ENCODE measurements at regions not wholly inside any gene's neighbourhood (a gene's known extent, or its start where the extent isn't known, plus 50 kb on each side); places are given as distances from the start of the nearest gene placed in this dataset.
"Not testable (repeated sequence)": the region's sequence is repeated elsewhere in the genome, so short reads cannot be mapped to it uniquely, and the experiment has no call there.

DNA sequence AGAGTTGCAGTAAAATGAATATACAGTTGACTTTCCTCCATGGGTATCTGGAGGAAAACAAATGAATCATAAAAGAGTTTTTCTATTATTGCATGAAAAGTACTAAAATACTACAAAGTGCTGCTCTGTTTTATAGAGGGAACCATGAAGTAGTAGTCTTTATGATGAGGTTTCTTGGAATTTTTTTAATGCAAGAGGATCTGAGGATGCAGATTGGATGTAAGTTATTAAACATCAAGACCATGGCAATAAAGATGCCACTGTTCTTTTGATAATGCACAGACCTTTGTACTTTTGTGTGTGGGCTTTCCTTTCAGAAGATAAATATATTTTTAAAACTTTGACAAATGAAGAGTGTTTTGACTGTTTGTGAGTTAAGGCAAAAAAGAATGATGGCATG is 87.5 kb downstream of the DACT1 start:
- H3K27ac ChIP-seq: no peak overlapping the region
- DNase-seq (ENCODE audit: low read depth, low spot score): no peak

DNA sequence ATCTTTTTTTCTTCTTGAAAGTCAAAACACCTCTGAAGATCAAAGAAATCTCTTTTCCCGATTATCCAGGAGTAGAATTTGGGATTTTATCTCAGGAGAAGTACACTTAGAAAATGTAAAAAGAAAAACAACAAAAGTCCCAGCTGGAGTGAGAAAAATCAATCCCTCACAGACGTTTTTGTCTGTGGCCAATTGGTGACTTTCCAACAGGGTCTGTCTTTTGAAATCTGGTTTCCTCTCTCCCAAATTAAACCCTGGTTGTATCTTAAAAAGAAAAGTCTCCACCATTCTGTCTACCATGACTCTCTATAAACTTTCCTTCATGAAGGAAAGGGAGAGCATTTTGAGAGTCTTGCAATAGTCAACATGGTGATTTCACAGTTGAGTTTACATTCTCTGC is 88.1 kb downstream of the DACT1 start:
- no peak for DNase-seq (ENCODE audit: low read depth, low spot score)
- no peak overlapping the region for H3K27ac ChIP-seq

DNA sequence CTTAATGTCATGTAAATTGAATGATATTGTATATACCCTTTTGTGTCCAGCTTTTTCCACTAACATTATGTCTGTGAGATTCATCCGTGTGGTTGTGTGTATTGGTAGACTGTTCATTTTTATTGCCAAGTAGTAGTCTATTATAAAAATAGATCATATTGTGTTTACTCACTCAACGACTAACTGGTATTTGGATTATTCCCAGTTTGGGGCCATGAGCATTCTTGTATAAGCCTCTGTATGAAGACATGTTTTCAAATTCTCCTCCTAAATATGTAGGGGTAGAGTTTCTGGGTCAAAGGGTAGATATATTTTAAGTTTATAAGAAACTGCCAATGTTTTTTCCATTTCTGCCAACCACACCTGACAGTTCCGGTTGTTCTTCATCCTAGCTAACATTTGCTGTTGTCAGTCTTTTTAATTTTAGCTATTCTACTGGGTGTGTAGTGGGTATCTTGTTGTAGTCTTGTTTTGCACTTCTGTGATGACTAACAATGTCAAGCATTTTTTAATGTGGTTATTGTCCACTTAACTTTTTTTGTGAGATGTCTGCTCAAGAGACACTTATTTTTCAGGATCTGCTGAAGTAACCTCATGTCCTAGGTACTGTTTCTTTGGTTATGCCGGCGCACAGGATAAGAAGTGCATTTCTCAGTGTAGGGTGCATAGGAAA is 93.2 kb downstream of the DACT1 start:
- H3K27ac ChIP-seq: peak overlapping the region; percentile 67
- DNase-seq (ENCODE audit: low read depth, low spot score): peak; percentile 20

DNA sequence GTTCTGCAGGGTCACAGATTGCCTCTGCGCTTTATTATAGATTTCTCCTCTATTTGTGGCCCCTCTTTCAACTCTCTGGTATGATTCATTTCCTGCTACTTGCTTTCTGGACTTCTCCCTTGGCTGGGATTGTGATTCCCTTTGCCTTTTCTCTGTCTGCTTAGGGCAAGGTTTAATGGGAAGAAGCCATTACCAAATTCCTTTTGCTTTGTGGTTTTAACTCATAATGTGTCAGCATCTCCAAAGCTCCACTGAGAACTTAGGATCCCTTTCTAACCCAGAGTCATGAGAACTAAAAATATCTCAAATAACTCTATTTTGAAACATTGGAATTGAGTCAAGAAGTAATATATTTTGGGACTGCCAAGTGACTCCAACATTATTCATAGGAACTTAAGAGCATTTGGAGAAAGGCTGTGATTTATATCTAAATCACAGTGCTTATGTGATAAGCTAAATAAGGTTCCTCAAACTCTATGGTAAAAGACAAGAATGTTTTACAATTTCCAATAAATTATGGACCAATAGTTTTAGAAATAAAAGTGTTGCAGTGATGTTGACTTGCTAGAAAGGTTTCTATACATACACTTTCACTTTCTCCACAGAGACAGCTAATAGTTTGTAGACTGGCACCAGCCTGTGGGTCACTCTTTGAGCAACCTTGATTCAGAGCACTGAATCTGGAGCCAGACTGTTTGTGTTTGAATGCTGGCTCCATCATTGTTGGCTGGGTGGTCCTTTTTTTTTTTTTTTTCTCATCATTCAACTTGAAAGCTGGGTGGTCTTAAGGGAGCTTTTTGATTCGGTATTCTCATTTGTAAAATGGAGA is 93.9 kb downstream of the DACT1 start:
- peak; percentile 78 for DNase-seq (ENCODE audit: low read depth, low spot score)
- H3K27ac ChIP-seq: peak overlapping the region; percentile 67

DNA sequence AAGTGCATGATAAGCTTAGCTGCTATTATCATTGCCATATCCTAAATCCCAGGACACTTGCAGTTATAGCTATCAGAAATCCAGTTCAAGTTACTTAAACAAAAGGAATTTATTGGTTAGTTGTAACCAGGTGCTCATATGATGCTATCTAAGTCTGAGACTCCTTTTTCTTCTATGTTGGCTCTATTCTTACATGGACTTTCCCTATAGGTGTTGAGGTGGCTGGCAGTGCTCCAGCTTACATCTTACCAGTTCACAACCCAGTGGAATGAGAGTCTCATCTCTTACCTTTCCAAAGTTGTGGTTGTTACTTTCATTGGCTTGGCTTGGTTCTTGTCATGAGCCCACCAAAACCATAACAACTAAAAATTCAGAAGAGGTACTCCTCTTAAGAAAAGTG is 94.6 kb downstream of the DACT1 start:
- peak overlapping the region; percentile 67 for H3K27ac ChIP-seq
- DNase-seq (ENCODE audit: low read depth, low spot score): no peak

DNA sequence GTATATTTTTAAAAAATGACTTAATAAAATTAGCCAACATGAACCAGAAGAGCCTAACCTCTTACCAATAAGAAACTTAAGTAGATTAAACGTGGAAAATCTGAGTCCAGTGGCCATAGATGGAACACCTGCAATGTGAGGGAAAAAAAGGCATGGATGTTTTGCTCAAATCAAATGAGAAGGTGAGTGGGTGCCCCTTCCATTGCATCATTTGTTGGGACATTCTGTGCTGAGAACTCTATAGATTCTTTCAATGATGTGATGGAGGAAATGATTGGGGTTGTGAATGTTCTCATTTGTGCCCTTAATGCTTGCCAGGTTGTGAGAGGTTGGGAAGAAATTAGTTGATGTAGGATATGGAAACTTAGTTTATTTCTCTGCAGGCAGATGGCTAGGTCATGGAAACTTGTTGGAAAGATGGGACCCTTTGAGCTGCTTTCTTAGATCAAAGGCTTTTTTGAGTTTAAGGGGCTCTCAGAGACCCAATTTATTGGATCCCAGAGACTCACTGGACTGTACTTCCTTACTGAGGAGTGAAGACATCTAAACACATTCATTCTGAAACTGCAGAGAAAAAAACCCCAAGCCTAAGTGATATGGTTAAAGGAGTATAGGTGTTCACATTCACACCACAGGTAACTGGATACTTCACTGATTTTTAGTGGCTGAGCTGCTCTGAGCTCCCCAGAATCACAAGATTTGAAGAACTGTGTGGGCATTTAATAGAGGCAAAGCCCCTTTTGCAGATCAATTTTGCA is 95.9 kb downstream of the DACT1 start:
- no peak for DNase-seq (ENCODE audit: low read depth, low spot score)
- no peak overlapping the region for H3K27ac ChIP-seq

DNA sequence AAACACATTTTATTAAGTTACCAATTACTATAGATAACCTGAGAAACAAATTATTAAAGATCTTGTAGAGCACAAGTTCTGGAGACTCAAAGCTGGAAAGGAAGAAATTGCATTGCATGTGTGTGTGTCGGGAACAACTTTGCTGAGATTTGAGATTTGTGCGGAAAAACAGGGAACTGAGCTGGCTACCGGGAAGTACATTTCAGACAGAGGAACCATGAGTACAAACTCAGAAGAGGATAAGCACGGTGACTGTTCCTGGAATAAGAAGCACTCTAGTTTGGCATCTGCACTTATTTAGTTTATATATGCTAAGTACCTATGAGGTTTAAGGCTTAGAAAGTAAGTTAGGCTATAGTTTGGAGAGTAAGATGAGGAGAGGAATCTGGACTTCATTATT is 97.8 kb downstream of the DACT1 start:
- no peak for DNase-seq (ENCODE audit: low read depth, low spot score)
- no peak overlapping the region for H3K27ac ChIP-seq

DNA sequence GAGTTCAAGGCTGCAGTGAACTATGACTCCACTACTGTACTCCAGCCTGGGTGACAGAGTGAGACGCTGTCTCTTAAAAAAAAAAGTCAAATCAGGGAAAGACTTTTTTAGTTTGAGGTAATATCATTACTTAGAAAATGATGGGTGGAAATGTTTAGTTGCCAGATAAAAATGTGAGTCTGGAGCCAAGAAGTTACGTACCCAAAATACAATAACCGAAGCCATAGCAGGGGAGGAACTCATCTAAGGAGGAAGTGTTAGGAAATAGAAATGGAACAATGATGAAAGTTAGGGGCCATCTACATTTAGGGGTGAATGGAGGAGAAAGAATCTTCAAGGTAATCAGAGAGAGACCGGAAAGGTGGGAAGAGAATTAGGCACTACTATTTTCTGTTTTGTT is 98.8 kb downstream of the DACT1 start:
- no peak for DNase-seq (ENCODE audit: low read depth, low spot score)
- H3K27ac ChIP-seq: no peak overlapping the region

DNA sequence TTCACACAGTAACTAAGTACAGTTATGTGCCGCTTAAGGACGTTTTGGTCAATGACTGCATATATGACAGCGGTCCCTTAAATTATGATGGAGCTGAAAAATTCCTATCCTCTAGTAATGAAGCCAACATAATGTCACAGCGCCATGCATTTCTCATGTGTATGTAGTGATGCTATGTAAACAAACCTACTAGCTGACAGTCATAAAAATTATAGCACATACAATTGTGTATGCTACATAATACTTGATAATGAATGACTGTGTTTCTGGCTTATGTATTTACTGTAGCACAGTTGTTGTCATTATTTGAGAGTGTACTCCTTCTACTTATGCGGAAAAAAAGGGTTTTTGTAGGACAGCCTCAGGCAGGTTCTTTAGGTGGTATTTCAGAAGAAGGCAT is 99.7 kb downstream of the DACT1 start:
- no peak for DNase-seq (ENCODE audit: low read depth, low spot score)
- no peak overlapping the region for H3K27ac ChIP-seq

DNA sequence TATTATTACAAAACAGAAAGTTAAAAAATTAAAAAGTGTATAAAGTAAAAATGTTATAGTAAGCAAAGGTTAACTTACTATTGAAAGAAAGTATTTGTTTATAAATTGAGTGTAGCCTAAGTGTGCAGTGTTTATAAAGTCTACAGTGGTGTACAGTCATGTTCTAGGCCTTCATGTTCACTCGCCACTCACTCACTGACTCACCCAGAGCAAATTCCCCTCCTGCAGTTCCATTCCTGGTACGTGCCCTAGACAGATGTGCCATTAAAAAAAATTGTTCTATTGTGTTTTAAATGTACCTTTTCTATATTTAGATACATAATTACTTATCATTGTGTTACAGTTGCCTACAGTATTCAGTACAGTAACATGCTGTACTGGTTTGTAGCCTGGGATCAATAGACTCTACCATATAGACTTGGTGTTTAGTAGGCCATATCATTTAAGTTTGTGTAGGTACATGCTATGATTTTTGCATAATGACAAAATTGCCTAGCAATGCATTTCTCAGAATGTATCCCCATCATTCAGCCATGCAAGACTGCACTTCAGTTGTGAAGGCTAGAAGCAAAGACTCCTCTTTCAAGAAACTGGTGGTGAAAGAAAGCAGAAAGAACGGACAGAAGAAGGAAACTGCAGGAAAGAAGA is 100.6 kb downstream of the DACT1 start:
- peak; percentile 69 for DNase-seq (ENCODE audit: low read depth, low spot score)
- peak overlapping the region; percentile 19 for H3K27ac ChIP-seq

DNA sequence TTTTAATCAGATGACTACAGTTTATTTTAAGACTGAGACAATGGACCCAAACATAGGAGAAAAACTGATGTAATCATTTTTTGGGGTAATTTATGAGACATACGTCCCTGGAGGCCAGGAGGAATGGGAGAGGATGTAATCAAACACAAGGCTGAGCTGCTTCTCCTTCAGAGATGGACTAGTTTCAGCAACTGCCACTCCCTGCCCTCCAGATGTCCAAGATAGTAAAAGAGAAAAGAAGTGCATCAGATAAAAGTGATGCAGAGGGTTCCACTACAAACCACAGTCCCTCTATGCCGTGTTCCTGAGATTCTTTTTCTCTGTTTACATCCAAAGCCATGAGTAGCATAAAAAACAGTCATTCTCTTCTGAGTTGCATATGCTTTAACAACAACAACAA is 101.1 kb downstream of the DACT1 start:
- DNase-seq (ENCODE audit: low read depth, low spot score): no peak
- no peak overlapping the region for H3K27ac ChIP-seq

DNA sequence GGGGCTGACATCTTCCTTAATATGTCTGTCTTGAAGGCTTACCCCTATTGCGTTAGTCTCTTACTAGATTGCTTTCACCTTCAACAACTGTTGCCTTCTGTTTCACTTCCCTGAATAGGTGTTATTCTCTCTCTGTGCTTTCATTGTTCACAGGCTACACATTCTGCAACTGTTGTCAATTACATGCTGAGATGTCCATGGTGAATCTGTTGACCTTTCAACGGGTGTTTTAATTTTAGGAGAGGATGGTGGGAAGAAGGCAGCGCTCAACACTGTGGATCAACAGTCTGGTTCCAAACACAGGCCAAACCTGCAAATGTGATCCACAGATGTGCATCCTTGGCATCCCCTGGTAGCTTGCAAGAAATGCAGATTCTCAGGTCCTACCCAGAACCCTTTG is 101.9 kb downstream of the DACT1 start:
- no peak overlapping the region for H3K27ac ChIP-seq
- DNase-seq (ENCODE audit: low read depth, low spot score): no peak

DNA sequence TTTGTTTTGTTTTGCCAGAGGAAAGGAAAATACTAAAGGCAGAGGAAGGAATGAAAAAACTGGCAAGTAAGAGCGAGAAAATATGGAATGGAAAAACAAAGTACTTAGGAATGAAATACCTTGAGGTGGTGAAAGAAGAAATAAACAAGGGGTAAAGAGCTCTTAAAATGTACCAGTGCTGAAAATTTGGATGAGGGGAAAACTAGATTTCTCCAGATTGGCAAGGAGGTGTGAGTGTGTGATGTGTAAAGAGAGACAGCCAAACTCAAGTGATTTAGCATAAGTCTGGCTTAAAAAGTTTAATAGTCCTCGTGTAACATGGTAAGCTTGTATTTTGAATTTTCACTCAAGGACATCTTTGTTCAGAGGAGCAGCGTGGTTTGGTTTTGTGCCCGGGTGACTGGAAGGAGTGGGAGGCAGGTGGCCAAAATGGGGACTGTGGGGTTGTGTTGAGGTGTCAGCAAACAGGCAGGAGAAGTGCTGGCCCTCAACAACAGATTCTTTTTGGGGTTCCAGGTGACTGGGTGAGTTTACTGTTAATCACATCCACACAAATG is 102.7 kb downstream of the DACT1 start:
- no peak overlapping the region for H3K27ac ChIP-seq
- no peak for DNase-seq (ENCODE audit: low read depth, low spot score)

DNA sequence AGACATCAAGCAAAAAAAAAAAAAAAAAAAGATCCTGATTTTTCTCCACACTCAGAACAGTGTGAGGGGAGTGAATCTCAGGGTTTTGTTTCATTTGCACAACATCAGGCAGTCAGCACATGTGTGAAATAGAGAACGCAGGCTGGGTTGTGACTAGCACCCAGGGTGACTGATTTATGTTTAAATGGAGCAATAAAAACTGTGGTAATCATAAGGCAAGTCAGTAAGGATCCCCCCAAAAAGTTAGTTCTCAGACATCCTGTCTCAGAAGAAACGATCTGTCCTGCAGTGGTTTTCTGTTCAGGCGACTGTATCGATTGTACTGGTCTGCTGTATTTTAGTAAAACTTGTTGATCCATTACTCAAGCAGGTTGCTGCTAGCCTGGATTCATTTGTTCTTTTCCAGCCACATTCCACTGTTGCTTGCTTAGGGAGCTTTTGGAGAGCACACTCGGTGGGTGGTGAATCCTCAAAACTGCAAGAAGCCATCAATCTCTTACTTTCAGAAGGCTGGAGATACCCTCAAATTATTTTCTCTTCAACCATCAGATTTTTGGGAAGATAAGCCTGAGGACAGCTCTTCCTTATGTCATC is 107.1 kb downstream of the DACT1 start:
- DNase-seq (ENCODE audit: low read depth, low spot score): no peak

DNA sequence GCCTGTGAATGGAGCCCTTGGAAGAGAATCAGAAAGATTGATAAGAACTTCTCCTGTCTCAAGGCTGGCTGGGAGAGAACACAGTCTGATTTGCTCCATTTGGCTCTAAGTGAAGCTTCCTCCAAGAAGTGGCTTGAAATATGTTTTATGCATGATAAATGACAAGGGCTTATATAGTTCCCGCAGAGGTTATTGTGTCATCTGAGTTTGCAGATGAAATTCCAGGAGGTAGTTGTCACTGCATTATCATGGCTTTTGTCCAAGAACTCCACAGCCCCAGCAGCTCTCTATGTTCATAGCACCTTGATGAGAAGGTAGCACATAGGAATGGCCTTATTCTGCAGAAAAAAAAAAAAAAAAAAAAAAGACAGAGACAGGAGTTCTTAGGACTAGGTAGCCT is 108.5 kb downstream of the DACT1 start:
- DNase-seq (ENCODE audit: low read depth, low spot score): peak; percentile 46
- no peak overlapping the region for H3K27ac ChIP-seq

More for the DNA sequence above, 107.1 kb downstream of the DACT1 start:
- no peak overlapping the region for H3K27ac ChIP-seq

DNA sequence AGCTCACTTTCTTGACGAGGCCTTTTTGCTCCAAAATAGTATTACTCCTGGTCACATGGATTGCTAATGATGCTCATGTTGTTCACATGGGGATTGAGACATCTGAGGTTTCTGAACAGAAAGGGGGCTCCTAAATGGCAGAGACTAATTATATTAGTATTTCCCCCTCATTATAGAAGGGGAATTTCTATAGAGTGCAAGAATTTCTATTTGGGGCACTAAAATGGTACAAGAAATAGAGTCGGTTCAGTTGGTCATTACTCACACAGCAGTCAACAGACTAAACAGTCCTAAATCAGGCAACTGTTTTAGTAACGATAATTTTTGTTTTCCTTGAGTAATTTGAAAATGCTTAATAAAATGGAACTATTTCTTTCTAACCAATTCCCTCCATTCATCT is 108.9 kb downstream of the DACT1 start:
- H3K27ac ChIP-seq: no peak overlapping the region
- no peak for DNase-seq (ENCODE audit: low read depth, low spot score)

DNA sequence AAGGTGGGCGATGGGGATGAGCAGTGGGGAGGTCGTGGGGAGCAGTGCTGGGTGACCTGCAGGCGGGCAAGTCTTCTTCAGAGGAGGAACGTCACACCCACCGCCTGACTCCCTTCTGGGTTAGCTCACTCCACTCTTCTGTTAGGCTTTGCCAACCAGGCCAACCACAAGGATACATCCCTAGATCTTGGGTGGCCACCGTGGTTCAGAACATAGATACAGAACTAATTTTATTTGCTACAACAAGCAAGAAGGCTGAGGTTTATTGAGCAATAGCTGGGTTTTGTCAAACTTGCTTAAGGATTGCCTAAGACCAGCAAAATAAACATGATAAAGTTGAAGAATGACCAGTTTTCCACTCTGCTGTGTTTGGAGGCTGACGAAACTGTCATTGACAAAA is 109.4 kb downstream of the DACT1 start:
- no peak overlapping the region for H3K27ac ChIP-seq
- DNase-seq (ENCODE audit: low read depth, low spot score): no peak

DNA sequence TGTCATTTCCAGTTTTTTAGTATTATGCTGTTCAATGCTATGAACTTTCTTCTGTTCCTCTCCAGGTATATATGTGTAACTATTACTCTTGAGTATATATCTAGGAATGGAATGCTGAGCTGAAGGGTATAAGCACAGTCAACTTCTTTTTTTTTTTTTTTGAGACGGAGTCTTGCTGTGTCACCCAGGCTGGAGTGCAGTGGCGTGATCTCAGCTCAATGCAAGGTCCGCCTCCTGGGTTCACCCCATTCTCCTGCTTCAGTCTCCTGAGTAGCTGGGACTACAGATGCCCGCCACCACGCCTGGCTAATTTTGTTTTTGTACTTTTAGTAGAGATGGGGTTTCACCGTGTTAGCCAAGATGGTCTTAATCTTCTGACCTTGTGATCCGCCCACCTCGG is 110.5 kb downstream of the DACT1 start:
- not testable (repeated sequence) for H3K27ac ChIP-seq; DNase-seq (ENCODE audit: low read depth, low spot score)

DNA sequence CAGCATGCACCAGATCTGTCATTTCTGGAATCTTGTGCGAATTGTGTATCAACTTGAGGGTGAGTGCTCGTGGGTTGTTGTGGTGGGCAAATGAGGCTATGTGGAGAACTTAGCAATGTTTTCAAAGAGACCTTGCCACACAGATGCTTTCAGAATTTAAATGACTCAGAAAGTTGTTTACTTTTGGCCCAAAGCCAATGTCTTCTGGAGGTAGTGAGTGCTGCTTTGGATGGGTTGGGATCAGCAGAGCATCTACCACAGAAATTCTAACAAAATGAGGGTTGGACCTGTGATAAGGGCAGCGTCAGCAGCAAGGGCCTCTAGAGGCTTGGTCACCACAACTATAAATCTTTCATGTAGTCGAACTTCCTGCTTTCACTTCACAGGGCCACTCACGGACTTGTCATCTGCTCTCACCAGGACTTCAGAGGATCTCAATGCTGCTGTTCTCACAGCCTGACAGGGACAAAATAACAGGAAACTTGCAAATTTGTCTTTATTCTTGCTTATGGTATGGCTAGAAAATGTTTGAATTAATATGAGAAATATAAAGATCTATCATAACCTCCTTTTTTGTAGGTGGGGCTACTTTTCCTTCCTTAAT is 111.4 kb downstream of the DACT1 start:
- DNase-seq (ENCODE audit: low read depth, low spot score): peak; percentile 69
- no peak overlapping the region for H3K27ac ChIP-seq
